Activated T-helper 1 cell treated with anti-CD3 and anti-CD28 coated beads, Interleukin-12 subunit alpha, Interleukin-12 subunit beta, Interleukin-2, Interleukin-4 antibody, amounts not matched to agents 30 ng/mL and 10 ng/mL and 1 ng/mL, durations not matched to agents 14 hours and 24 hours and 36 hours (primary cell): ENCODE measurements at regions not wholly inside any gene's neighbourhood (a gene's known extent, or its start where the extent isn't known, plus 50 kb on each side); places are given as distances from the start of the nearest gene placed in this dataset.

Source experiments
- DNase-seq: peaks from one replicate; pipeline ENCODE4 v3.0.0; 2021; ENCODE audit warnings: low spot score
- H3K27ac Mint-ChIP-seq: one replicate; pipeline ENCODE4 v1.8.0; 2021; ENCODE audit warnings: mild to moderate bottlenecking, mixed read lengths
- H3K27me3 Mint-ChIP-seq: one replicate; pipeline ENCODE4 v1.8.0; 2022; ENCODE audit warnings: mild to moderate bottlenecking, moderate library complexity, mixed read lengths; ENCODE audit not compliant: insufficient read depth
- H3K36me3 Mint-ChIP-seq: one replicate; pipeline ENCODE4 v1.8.0; 2021; ENCODE audit warnings: low read depth, mixed read lengths
- H3K4me1 Mint-ChIP-seq: one replicate; pipeline ENCODE4 v1.8.0; 2021; ENCODE audit warnings: low read depth, mixed read lengths
- H3K4me3 Mint-ChIP-seq: one replicate; pipeline ENCODE4 v1.8.0; 2021; ENCODE audit warnings: mild to moderate bottlenecking, moderate library complexity, mixed read lengths
- H3K9me3 Mint-ChIP-seq: one replicate; pipeline ENCODE4 v1.8.0; 2021; ENCODE audit warnings: mixed read lengths
- intact Hi-C: fragments of 100-400 bp; cut with micrococcal nuclease; formaldehyde crosslinking; loops from one replicate; pipeline ENCODE4 v1.15.1; 2024

DNA sequence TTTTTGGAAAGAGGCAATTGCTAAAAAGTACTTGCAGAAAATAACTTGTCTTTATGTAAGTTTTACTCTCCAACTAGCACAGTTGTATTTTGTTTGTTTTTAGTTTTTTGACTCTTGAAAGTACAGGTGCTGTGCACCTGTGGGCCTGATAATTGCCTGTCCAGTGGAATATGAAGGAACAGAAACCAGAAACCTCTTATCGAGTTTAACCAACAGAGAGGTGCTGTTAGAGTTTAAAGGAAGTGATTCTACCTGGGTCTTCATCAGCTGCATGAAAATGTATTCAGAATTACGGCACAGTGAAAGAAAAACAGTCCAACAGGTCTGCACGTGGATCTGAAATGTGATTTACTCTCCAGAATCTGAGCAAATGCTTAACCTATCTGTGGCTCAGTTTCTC is 326.6 kb upstream of the POM121L12 start:
- no peak overlapping the region for H3K4me3 Mint-ChIP-seq
- no peak overlapping the region for H3K27ac Mint-ChIP-seq
- no peaks in the 10 kb centered on the region for H3K4me1 Mint-ChIP-seq
- no peak for DNase-seq
- intact Hi-C loops, result no loop called here
- H3K9me3 Mint-ChIP-seq, result peaks cover 10% of the 10 kb centered on the region
- no peaks in the 10 kb centered on the region for H3K36me3 Mint-ChIP-seq
- no peaks in the 10 kb centered on the region for H3K27me3 Mint-ChIP-seq

DNA sequence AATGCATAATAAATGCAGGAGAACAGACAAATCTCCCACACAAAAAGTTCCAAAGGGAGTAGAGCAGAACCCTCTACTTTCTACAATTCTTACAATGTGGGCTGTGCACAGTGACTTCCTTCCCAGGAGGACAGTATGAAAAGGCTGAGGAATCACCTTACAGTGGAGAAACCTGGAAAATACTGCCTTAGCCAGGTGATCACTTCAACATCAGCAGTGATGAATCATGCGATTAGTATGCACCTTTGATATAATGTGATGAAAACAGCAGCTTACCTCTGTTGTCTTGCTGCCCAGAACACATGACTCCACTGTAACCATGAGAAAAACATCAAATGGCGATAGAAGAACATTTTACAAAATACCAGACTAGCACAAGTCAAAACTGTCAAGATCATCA is 329.7 kb upstream of the POM121L12 start:
- Mint-ChIP-seq H3K27me3 (no peaks in the 10 kb centered on the region), H3K9me3 (peaks cover 1% of the 10 kb centered on the region), H3K4me1 (no peaks in the 10 kb centered on the region), H3K27ac (no peak overlapping the region), H3K4me3 (no peak overlapping the region), H3K36me3 (no peaks in the 10 kb centered on the region)
- DNase-seq, result no peak
- intact Hi-C loops, result no loop called here

DNA sequence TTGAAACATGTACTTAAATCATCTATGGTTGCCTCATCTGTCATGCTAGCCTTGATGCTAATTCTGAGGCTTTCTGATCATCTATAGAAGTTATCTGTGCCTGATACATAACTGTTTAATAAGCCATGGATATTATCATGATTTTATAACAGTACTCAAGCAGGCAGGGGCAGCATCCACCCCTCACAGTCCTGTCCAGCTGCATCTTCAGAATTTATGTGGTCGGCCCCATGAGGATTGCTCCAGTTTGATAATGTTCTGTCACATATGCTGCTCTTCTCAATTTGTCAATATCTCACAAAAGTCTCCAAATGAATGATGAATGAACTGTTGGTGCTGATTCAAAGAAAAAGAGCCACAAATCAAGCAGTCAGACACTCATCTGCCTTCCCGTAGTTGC is 335.1 kb upstream of the POM121L12 start:
- no peak for DNase-seq
- no peaks in the 10 kb centered on the region for H3K27me3 Mint-ChIP-seq
- H3K4me3 Mint-ChIP-seq, result no peak overlapping the region
- peaks cover 9% of the 10 kb centered on the region for H3K9me3 Mint-ChIP-seq
- H3K4me1 Mint-ChIP-seq, result no peaks in the 10 kb centered on the region
- H3K36me3 Mint-ChIP-seq, result no peaks in the 10 kb centered on the region
- H3K27ac Mint-ChIP-seq, result no peak overlapping the region
- intact Hi-C loops, result loop anchor here (1.0 kb wide), 1 partner anchor 17 kb away; no protein-coding TSS in a partner anchor

DNA sequence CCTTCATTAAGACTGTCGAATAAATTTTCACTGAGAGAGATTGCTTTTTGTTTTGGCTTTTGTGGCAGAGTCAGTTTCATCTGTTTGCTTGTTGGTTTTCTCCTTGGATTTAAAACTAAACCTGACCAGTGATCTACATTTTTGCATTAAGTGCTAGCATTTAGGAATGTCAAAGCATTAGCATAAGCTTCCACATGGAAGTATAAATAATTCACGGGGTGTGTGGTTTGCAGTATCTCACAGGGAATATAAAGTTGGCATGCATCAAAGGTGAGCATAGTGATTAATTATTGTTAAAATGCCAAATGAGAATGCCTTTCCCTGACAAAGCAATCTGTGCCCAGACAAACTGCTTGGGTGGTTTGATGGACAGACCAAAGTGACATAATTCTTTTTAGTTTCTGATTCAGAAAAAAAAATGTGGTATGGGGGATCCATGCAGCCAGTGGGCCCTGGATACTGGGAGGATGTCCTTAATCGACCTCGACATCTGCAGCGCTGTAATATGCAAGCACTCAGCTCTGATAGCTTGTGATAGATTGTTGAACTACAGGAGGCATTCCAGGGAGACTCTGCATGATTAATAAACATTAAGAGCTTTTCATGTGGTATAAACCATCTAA is 339.3 kb upstream of the POM121L12 start:
- Mint-ChIP-seq H3K27ac (no peak overlapping the region), H3K4me1 (no peaks in the 10 kb centered on the region), H3K9me3 (peaks cover 17% of the 10 kb centered on the region), H3K4me3 (no peak overlapping the region), H3K27me3 (no peaks in the 10 kb centered on the region), H3K36me3 (no peaks in the 10 kb centered on the region)
- no peak for DNase-seq
- intact Hi-C loops, result no loop called here

DNA sequence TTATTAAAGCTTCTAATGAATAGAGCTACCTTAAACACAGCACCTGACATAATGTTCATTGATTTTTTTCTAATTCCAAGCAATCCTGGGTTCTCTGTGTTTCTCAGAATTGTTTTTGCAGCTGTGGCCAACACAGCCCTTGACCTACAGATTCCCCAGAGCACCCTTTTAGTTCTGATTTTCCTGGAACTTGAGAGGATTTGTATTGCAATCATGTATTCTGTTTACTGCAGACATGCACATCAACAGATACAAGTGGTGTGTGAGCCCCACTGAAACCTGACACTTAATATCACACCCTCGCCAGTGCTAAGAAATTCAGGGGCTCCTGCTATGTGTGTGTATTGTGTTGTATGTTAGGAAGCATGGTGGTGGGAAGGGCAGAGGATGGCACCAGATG is 344.2 kb upstream of the POM121L12 start:
- Mint-ChIP-seq H3K4me1 (no peaks in the 10 kb centered on the region), H3K27ac (no peak overlapping the region)

DNA sequence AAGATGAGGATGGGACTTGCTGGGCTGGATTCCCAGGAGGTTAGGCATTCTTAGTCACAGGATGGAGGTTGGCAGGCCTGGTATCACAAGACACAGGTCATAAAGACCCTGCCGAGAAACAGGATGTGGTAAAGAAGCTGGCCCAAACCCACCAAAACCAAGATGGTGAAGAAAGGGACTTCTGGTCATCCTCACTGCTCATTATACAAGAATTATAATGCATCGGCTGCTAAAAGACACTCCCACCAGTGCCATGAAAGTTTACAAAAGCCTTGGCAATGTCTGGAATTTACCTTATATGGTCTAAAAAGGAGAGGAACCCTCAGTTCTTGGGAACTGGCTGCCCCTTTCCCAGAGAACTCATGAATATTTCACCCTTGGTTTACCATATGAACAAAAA is 345.5 kb upstream of the POM121L12 start:
- no peak for DNase-seq
- H3K4me1 Mint-ChIP-seq, result no peaks in the 10 kb centered on the region

More for the DNA sequence above, 344.2 kb upstream of the POM121L12 start:
- no peak for DNase-seq
- Mint-ChIP-seq H3K27me3 (no peaks in the 10 kb centered on the region), H3K4me3 (no peak overlapping the region), H3K36me3 (no peaks in the 10 kb centered on the region), H3K9me3 (peaks cover 23% of the 10 kb centered on the region)
- intact Hi-C loops, result no loop called here

DNA sequence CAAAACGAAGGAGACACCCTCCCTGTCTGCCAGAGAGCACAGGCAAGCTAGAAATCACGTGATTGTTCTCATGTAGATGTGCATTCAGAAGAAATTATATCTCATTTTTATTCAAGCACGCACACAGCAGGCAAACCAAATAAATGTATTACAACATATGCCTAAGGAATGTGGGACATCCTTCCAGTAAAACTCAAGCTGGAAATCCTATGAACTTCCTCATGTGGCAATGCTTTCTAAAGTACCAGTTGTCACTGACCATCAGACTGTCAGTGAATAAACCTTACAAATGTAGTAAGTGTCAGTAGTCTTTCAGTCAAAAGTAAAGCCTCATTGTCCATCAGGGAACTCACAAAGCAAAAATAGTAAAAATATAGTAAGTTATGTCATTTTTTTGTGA is 350.1 kb upstream of the POM121L12 start:
- H3K27me3 Mint-ChIP-seq, result no peaks in the 10 kb centered on the region
- H3K36me3 Mint-ChIP-seq, result no peaks in the 10 kb centered on the region
- DNase-seq, result no peak
- H3K4me3 Mint-ChIP-seq, result no peak overlapping the region
- intact Hi-C loops, result no loop called here
- no peak overlapping the region for H3K27ac Mint-ChIP-seq
- peaks cover 15% of the 10 kb centered on the region for H3K9me3 Mint-ChIP-seq
- no peaks in the 10 kb centered on the region for H3K4me1 Mint-ChIP-seq

More for the DNA sequence above, 345.5 kb upstream of the POM121L12 start:
- H3K9me3 Mint-ChIP-seq, result peaks cover 19% of the 10 kb centered on the region
- no peaks in the 10 kb centered on the region for H3K36me3 Mint-ChIP-seq
- no peaks in the 10 kb centered on the region for H3K27me3 Mint-ChIP-seq
- intact Hi-C loops, result no loop called here
- H3K27ac Mint-ChIP-seq, result no peak overlapping the region
- no peak overlapping the region for H3K4me3 Mint-ChIP-seq

DNA sequence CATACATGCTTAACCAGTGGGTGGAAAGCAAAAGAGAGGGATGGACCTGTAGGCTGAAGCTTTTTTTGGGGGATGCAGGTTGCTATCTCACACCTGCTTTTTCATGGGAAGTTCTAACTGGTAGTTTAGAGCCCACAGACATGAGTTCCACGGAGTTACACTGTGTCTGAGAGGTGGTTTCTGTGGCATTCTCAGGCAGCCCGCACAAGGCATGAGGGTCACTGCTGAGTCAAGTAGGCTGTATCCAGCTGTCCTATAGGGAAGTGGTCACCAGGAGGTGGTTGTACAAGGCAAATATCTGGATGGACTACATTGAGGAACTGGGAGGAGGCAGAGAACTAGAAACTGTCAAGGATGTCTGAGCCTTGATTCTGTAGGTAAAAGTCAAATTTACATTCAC is 351.0 kb upstream of the POM121L12 start:
- intact Hi-C loops, result no loop called here
- no peaks in the 10 kb centered on the region for H3K27me3 Mint-ChIP-seq

DNA sequence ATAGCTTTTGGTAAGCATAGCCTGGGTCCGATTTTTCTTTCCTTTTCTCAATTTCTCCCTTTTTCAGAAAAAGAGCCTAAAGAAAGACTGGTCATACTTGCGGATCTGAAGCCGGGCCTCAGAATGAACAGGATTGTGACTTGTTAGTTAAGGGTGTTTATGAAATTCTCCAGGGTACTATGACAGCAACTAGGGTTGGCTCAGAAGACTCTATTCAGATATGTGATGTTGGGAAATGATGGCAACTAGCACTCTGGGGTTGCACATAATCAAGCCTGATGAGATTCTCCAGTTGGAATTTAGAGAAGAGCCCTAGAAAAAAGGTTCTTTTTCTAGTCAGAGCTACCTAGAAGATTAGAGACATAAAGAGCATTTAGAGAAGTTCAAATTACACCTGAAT is 352.4 kb upstream of the POM121L12 start:
- H3K4me3 Mint-ChIP-seq, result no peak overlapping the region
- peaks cover 14% of the 10 kb centered on the region for H3K9me3 Mint-ChIP-seq
- no peak for DNase-seq
- no peaks in the 10 kb centered on the region for H3K27me3 Mint-ChIP-seq
- H3K4me1 Mint-ChIP-seq, result no peaks in the 10 kb centered on the region
- no peaks in the 10 kb centered on the region for H3K36me3 Mint-ChIP-seq
- no peak overlapping the region for H3K27ac Mint-ChIP-seq
- intact Hi-C loops, result no loop called here

More for the DNA sequence above, 351.0 kb upstream of the POM121L12 start:
- DNase-seq, result no peak
- Mint-ChIP-seq H3K36me3 (no peaks in the 10 kb centered on the region), H3K4me3 (no peak overlapping the region), H3K4me1 (no peaks in the 10 kb centered on the region), H3K9me3 (peaks cover 12% of the 10 kb centered on the region), H3K27ac (no peak overlapping the region)

DNA sequence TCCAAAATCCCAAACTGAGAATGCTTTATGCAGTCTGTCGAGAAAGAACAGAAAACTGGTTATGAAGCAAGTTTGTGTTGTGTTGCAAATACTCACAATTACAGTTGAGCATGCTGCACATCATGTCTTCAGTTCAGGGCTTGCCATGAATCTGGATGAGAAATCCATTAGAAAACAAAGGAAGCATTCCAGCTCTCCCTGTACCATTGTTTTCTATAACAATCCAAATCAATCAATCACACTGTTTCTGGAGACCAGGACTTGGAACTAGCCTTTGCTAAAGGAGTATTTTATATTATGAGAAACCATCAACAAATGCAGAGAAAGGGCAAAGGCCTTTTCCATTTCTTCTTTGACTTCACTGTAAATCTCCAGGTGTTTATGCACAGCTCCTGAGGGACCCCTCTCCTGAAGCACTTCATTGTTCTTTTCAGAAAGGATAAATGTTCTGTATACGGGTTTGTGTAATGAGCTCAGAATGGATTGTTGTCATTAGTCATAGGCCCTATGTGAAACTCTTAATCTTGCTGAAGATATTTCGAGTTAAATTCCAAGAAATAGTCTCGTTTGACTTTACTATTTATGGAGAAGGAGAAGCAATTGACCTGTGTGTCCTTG is 364.7 kb upstream of the POM121L12 start:
- H3K27me3 Mint-ChIP-seq, result no peaks in the 10 kb centered on the region
- intact Hi-C loops, result no loop called here
- H3K4me3 Mint-ChIP-seq, result no peak overlapping the region
- no peak for DNase-seq
- no peaks in the 10 kb centered on the region for H3K9me3 Mint-ChIP-seq
- H3K27ac Mint-ChIP-seq, result no peak overlapping the region
- no peaks in the 10 kb centered on the region for H3K4me1 Mint-ChIP-seq
- H3K36me3 Mint-ChIP-seq, result no peaks in the 10 kb centered on the region

DNA sequence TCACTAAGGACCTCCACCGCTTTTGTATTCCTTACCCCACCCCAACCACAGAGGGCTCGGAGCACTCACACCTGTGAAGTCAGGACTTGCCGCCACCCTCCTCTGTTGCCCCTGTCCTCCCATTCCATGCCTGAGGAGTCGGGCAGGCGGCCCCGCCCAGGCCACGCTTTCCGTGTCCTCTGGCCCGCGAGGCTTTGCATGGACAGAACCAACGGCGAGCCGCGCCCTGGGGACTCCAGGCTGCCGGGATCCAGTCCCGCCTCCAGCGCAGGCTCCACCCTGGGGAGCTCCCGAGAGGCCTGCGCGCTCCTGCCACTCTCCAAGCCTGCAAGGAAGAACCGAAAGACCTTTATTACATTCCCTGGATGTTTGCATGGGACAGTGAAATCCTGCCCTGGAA is 366.4 kb upstream of the POM121L12 start:
- DNase-seq, result no peak
- Mint-ChIP-seq H3K9me3 (no peaks in the 10 kb centered on the region), H3K4me1 (no peaks in the 10 kb centered on the region), H3K27ac (no peak overlapping the region), H3K36me3 (no peaks in the 10 kb centered on the region), H3K27me3 (no peaks in the 10 kb centered on the region), H3K4me3 (no peak overlapping the region)
- intact Hi-C loops, result no loop called here

DNA sequence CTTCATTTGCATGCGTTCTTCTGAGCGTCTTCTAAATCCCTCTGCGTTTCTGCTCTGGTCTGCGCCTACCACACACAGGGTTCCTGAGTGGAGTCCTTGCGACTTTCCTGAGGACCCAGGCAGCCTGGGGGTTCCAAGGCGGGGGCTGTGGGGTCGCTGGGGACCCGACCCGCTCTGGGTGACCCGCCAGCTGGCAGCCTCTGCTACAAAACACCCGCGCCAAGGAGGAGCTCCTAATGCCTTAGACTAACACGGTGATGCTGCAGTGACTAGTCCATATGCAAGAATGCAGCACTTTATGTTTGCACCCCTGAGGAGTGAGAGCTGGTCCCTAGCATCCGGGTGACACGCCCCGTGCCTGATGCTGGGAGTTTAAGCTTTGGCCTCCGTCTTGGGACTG is 367.0 kb upstream of the POM121L12 start:
- no peaks in the 10 kb centered on the region for H3K27me3 Mint-ChIP-seq
- intact Hi-C loops, result no loop called here
- H3K27ac Mint-ChIP-seq, result no peak overlapping the region
- H3K36me3 Mint-ChIP-seq, result no peaks in the 10 kb centered on the region
- no peak overlapping the region for H3K4me3 Mint-ChIP-seq
- H3K9me3 Mint-ChIP-seq, result no peaks in the 10 kb centered on the region
- no peak for DNase-seq
- no peaks in the 10 kb centered on the region for H3K4me1 Mint-ChIP-seq

DNA sequence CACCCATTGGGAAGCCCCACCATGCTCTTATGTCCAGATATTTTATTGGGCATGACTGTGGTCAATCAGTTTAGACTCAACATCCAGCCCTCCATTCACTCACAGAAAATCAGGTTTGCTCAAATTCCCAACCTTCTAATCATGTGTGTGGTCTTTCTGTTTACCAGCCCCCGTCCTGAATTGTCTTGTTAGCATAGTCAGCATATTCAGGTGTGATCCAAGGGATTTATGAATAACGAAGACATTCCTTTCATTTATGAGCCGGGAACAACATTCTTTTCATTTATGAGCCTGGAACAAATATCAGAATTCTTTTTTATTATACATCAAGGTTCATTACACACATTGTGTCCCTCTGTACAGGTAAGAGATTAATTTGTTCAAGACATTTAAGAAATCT is 376.3 kb upstream of the POM121L12 start:
- H3K4me3 Mint-ChIP-seq, result no peak overlapping the region
- no peaks in the 10 kb centered on the region for H3K36me3 Mint-ChIP-seq
- H3K9me3 Mint-ChIP-seq, result peaks cover 3% of the 10 kb centered on the region
- no peak for DNase-seq
- no peaks in the 10 kb centered on the region for H3K4me1 Mint-ChIP-seq
- no peak overlapping the region for H3K27ac Mint-ChIP-seq
- intact Hi-C loops, result no loop called here
- no peaks in the 10 kb centered on the region for H3K27me3 Mint-ChIP-seq

DNA sequence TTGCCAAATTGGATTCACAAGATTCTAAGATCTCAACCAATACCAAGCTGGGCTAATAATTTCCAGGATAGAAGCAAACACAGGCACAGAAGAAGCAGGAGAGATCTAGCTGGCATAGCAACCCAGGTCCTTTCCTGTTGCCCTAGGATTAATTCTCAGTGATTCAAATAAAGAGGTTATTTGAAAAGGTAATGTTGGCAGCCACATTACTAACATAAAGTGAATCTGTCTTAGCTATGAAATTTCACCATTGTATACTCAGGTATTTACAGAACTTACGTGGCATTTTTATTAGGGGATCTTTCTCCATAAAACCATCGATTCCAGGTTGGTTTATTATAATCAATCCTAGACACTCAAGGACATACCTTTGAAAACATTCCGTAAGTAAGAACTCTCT is 379.3 kb upstream of the POM121L12 start:
- Mint-ChIP-seq H3K4me3 (no peak overlapping the region), H3K9me3 (peaks cover 7% of the 10 kb centered on the region), H3K36me3 (no peaks in the 10 kb centered on the region), H3K4me1 (no peaks in the 10 kb centered on the region), H3K27ac (no peak overlapping the region), H3K27me3 (no peaks in the 10 kb centered on the region)
- intact Hi-C loops, result no loop called here
- no peak for DNase-seq
